Hepatocyte (in vitro differentiated cells): ENCODE measurements at regions not wholly inside any gene's neighbourhood (a gene's known extent, or its start where the extent isn't known, plus 50 kb on each side); places are given as distances from the start of the nearest gene placed in this dataset.

Experiments used
- DNase-seq: peaks from one replicate; pipeline ENCODE4 v3.0.0-alpha.2; 2016; ENCODE audit warnings: low spot score
- H2AFZ ChIP-seq: fragments of 200-600 bp; sonication (generic); 2 replicates; pipeline ENCODE4 v1.6.0; 2016; ENCODE audit warnings: antibody characterized with exemption, mild to moderate bottlenecking
- H3K27ac ChIP-seq: fragments of 200-600 bp; sonication (generic); 2 replicates; pipeline ENCODE4 v1.5.1; 2016; ENCODE audit warnings: mild to moderate bottlenecking
- H3K27me3 ChIP-seq: fragments of 200-600 bp; sonication (generic); 2 replicates; pipeline ENCODE4 v1.6.1; 2016
- H3K36me3 ChIP-seq: fragments of 200-600 bp; sonication (generic); replicated peaks from 2 replicates; pipeline ENCODE4 v1.5.1; 2016; ENCODE audit warnings: low read depth; ENCODE audit not compliant: insufficient read depth
- H3K4me1 ChIP-seq: fragments of 200-600 bp; sonication (generic); 2 replicates; pipeline ENCODE4 v1.5.1; 2016; ENCODE audit warnings: mild to moderate bottlenecking, moderate library complexity; ENCODE audit not compliant: insufficient read depth
- H3K4me2 ChIP-seq: fragments of 200-600 bp; sonication (generic); 2 replicates; pipeline ENCODE4 v1.6.0; 2016
- H3K4me3 ChIP-seq: fragments of 200-600 bp; sonication (generic); 2 replicates; pipeline ENCODE4 v1.5.1; 2016; ENCODE audit warnings: mild to moderate bottlenecking
- H3K79me2 ChIP-seq: fragments of 200-600 bp; sonication (generic); 2 replicates; pipeline ENCODE4 v1.6.0; 2017; ENCODE audit warnings: mild to moderate bottlenecking
- H3K9me2 ChIP-seq: fragments of 200-600 bp; sonication (generic); replicated peaks from 2 replicates; pipeline ENCODE4 v1.6.0; 2017; ENCODE audit warnings: mild to moderate bottlenecking; ENCODE audit not compliant: insufficient read depth
- H3K9me3 ChIP-seq: fragments of 200-600 bp; sonication (generic); 2 replicates; pipeline ENCODE4 v1.5.1; 2016; ENCODE audit warnings: low read depth, mild to moderate bottlenecking
- H4K20me1 ChIP-seq: fragments of 200-600 bp; sonication (generic); 2 replicates; pipeline ENCODE4 v1.6.0; 2016; ENCODE audit warnings: mild to moderate bottlenecking; ENCODE audit not compliant: insufficient read depth, poor library complexity, severe bottlenecking
- CTCF ChIP-seq: fragments of 200-600 bp; sonication (generic); IDR thresholded peaks from 2 replicates; pipeline ENCODE4 v1.5.1; 2016; ENCODE audit warnings: antibody characterized with exemption, mild to moderate bottlenecking; ENCODE audit not compliant: poor library complexity
- EZH2 ChIP-seq: fragments of 200-600 bp; sonication (generic); IDR thresholded peaks from 2 replicates; pipeline ENCODE4 v1.6.1; 2016; ENCODE audit warnings: antibody characterized with exemption, mild to moderate bottlenecking, borderline replicate concordance
- EZH2phosphoT487 ChIP-seq: fragments of 200-600 bp; sonication (generic); IDR thresholded peaks from one replicate; pipeline ENCODE4 v1.6.1; 2018; ENCODE audit warnings: antibody characterized with exemption, mild to moderate bottlenecking, low read depth, moderate library complexity; ENCODE audit not compliant: unreplicated experiment, severe bottlenecking
- WGBS: methylation state at CpG from one replicate; pipeline ENCODE4 v1.1.6; 2016; ENCODE audit warnings: low lambda C conversion rate; ENCODE audit errors: missing lambda C conversion rate; 5-methylcytosine and 5-hydroxymethylcytosine counted together

GRCh38 chr16:86210403-86211193, 299.7 kb upstream of the FOXF1 start:
- no peak overlapping the region for H3K27ac ChIP-seq
- WGBS: 88% methylated on average over 19 of the region's 19 CpGs

GRCh38 chr16:86211265-86211664, 299.1 kb upstream of the FOXF1 start:
- Histone ChIP-seq H3K9me3 (no peaks in the 10 kb centered on the region), H3K9me2 (no peaks in the 10 kb centered on the region), H3K79me2 (no peaks in the 10 kb centered on the region), H2AFZ (no peak overlapping the region), H3K27me3 (no peaks in the 10 kb centered on the region), H3K27ac (no peak overlapping the region), H3K4me1 (no peaks in the 10 kb centered on the region), H4K20me1 (no peaks in the 10 kb centered on the region), H3K4me2 (no peak overlapping the region), H3K4me3 (no peak overlapping the region), H3K36me3 (no peaks in the 10 kb centered on the region)
- DNase-seq: no peak
- TF ChIP-seq EZH2: no peak
- no peak for TF ChIP-seq EZH2phosphoT487
- no peak for TF ChIP-seq CTCF
- 93% methylated on average over 5 of the region's 5 CpGs for WGBS

More at GRCh38 chr16:86210403-86211193, 299.7 kb upstream of the FOXF1 start:
- H3K4me1 ChIP-seq: no peaks in the 10 kb centered on the region
- H3K9me2 ChIP-seq: no peaks in the 10 kb centered on the region
- TF ChIP-seq EZH2phosphoT487 (no peak), EZH2 (no peak), CTCF (no peak)
- H3K4me3 ChIP-seq: no peak overlapping the region
- H3K9me3 ChIP-seq: no peaks in the 10 kb centered on the region
- H4K20me1 ChIP-seq: no peaks in the 10 kb centered on the region
- H3K27me3 ChIP-seq: no peaks in the 10 kb centered on the region
- no peaks in the 10 kb centered on the region for H3K36me3 ChIP-seq
- H3K4me2 ChIP-seq: no peak overlapping the region
- no peaks in the 10 kb centered on the region for H3K79me2 ChIP-seq
- no peak overlapping the region for H2AFZ ChIP-seq
- no peak for DNase-seq

GRCh38 chr16:86211800-86212199, 298.5 kb upstream of the FOXF1 start:
- Histone ChIP-seq H3K4me2 (no peak overlapping the region), H3K9me2 (no peaks in the 10 kb centered on the region), H3K79me2 (no peaks in the 10 kb centered on the region), H3K4me3 (no peak overlapping the region), H3K27me3 (no peaks in the 10 kb centered on the region), H4K20me1 (no peaks in the 10 kb centered on the region), H3K9me3 (no peaks in the 10 kb centered on the region), H3K36me3 (no peaks in the 10 kb centered on the region), H3K4me1 (no peaks in the 10 kb centered on the region), H2AFZ (no peak overlapping the region), H3K27ac (no peak overlapping the region)
- no peak for DNase-seq
- TF ChIP-seq EZH2 (no peak), EZH2phosphoT487 (no peak), CTCF (no peak)
- 74% methylated on average over 6 of the region's 6 CpGs for WGBS
